ENCODE measurements at regions not wholly inside any gene's neighbourhood (a gene's known extent, or its start where the extent isn't known, plus 50 kb on each side); places are given as distances from the start of the nearest gene placed in this dataset.

DNA sequence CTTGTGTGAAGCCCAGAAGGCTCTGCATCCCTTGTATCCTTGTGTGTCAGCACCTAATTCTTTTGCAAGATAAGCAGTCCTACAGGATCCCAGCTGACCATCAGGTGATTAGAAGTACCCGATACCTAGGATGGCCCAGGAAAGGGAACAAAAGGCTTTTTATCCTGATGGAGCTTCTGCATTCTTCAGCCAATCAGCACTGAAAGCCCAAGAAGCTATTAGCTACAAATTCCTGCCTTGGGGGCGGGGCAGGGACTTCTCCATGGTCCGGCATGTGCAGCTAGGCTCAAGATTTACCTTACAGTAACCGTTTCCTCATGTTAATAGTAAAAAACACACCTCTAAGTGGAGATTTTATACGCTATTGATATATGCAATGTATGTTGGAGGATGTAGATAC lies 264.6 kb upstream of the THUMPD2 start:
- no peaks in the 10 kb centered on the region for H3K27me3 ChIP-seq (replicated peaks)
- no peak overlapping the region for H3K27ac ChIP-seq
- H3K36me3 ChIP-seq: no peaks in the 10 kb centered on the region
- H3K4me1 ChIP-seq (replicated peaks): no peaks in the 10 kb centered on the region
- H3K4me3 ChIP-seq: no peak overlapping the region
- H3K9me3 ChIP-seq (replicated peaks): no peaks in the 10 kb centered on the region
- no peak for DNase-seq (ENCODE audit: low read depth in 1 of 2, low spot score in 2 of 2)

DNA sequence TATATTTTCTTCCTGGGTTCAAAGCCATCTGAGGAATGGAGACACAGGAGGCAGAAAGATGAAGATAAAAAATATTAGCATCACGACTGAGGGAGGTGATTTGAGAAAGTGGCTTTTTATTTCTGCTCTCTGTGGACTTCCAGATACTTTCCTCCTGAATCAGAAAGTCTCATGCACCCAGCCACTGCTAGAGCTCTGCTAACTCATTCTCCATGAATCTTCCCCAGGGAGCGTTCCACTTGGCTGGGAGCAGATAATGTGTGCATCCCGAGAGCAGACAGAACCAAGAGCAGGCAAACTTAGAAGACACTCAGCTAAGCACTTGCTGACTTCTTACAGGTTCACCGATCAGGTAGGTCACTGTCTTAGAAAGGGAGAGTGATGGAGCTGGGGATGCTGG lies 264.1 kb upstream of the THUMPD2 start:
- Histone ChIP-seq H3K9me3 (replicated peaks) (no peaks in the 10 kb centered on the region), H3K36me3 (no peaks in the 10 kb centered on the region), H3K4me1 (replicated peaks) (no peaks in the 10 kb centered on the region), H3K27ac (no peak overlapping the region), H3K27me3 (replicated peaks) (no peaks in the 10 kb centered on the region), H3K4me3 (no peak overlapping the region)
- DNase-seq (ENCODE audit: low read depth in 1 of 2, low spot score in 2 of 2): no peak

DNA sequence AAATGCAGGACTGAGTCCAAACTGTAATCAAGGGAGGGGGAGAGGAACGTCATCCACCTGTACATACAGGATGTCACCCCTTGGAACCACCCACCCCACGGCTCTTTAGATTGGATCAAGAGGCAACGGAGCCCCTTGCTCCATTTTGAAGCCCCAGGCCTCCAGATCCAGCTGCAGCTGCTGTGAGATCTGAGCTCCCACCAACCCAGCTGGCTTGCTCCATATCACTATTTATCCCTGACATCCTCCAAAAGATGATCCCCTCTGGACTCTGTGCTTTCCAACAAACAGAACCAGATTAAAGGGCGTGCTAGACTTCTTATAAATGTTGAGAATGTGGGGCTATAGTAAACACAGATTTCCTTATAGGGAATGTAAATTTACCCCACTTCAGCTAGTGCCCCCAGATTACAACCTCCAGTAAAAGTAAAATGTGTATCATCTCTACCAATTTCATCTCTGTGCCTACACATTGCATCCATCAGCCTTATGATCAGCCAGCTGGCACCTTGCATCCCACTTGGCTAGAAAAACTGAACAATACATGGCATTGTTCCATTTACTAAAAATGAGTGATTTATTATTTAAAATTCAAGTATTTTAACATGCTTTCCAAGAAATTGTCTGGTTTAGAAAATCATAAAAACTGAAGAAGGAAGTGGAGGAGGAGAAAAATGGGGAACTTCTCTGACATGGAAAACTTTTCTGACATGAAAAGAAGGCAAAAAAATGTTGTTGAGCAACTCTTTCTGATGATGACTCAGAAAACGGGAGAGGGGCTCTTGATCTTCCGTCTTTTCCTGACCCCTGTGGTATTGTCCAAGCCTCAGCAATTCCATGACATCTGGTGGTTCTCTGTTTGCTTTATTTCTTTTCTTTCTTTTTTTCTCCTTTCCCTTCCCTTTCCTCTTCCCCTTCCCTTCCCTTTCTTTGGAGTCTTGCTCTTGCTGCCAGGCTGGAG lies 262.6 kb upstream of the THUMPD2 start:
- no peaks in the 10 kb centered on the region for H3K9me3 ChIP-seq (replicated peaks)
- no peak overlapping the region for H3K4me3 ChIP-seq
- no peaks in the 10 kb centered on the region for H3K4me1 ChIP-seq (replicated peaks)
- no peak overlapping the region for H3K27ac ChIP-seq
- H3K36me3 ChIP-seq: no peaks in the 10 kb centered on the region
- no peak for DNase-seq (ENCODE audit: low read depth in 1 of 2, low spot score in 2 of 2)
- H3K27me3 ChIP-seq (replicated peaks): no peaks in the 10 kb centered on the region

DNA sequence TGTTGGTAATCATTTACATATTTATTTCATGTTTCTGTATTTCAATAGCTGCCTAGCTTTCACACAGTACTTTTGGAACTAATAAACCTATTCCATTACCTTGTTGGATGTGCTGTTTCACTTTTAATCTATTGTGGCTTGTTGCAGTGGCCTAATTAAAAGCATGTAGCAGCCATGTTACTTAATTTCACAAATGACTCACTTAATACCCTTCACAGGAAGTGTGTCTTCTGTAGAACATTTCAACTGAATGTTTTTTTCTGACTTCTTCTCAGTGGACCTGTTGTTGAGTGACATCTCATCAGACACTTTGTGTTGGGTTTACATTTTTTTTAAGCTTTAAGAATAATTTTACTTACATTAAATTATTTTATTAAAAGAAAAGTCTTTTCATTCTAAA lies 260.5 kb upstream of the THUMPD2 start:
- DNase-seq (ENCODE audit: low read depth in 1 of 2, low spot score in 2 of 2): no peak
- no peaks in the 10 kb centered on the region for H3K4me1 ChIP-seq (replicated peaks)

DNA sequence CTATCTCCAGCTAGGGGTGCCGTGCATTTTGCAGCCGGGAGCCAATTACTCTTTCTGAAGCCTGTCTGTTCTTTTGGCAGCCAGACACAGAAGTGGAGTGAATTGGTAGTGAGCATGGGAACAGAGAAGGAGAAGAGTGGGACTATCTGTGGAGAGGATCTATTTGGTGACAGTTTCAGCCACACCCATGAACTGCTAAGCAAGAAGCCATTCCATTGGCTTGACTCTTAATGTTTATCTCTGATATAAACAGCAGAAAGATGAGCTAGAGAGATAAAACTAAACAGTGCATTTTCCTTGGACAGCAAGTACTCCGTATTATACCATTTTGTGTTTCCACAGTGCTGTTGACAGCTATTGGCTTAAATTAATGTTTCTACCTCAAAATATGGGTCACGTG lies 259.6 kb upstream of the THUMPD2 start:
- H3K9me3 ChIP-seq (replicated peaks): peaks cover 6% of the 10 kb centered on the region; the same call in 1 of the 2 replicates
- no peaks in the 10 kb centered on the region for H3K27me3 ChIP-seq (replicated peaks)
- no peak overlapping the region for H3K4me3 ChIP-seq
- peaks cover under 1% of the 10 kb centered on the region; the same call in 1 of the 2 replicates for H3K4me1 ChIP-seq (replicated peaks)
- H3K27ac ChIP-seq: no peak overlapping the region
- no peaks in the 10 kb centered on the region for H3K36me3 ChIP-seq
- no peak for DNase-seq (ENCODE audit: low read depth in 1 of 2, low spot score in 2 of 2)

More for the DNA sequence above, 260.5 kb upstream of the THUMPD2 start:
- Histone ChIP-seq H3K27ac (no peak overlapping the region), H3K27me3 (replicated peaks) (no peaks in the 10 kb centered on the region), H3K4me3 (no peak overlapping the region), H3K36me3 (no peaks in the 10 kb centered on the region), H3K9me3 (replicated peaks) (no peaks in the 10 kb centered on the region)

DNA sequence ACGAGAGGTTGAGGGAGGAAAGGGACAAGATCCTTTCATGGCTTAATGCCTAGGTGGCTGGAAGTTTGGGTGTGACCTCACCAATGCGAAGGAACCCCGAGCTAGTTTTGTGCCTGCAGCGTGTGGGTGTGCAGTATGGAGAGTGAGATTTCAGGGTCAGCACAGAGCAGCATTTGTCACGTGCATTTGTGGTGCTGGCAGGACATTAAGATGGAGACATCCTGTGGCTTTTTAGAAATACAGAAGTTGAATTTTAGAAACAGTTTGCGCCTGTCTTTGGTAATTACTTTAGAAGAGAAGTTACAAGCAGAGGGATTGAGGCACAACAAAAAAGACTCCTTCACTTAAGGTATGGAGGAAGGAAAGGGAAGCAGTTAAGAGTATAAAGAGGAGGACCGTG lies 258.2 kb upstream of the THUMPD2 start:
- Histone ChIP-seq H3K4me1 (replicated peaks) (peaks cover 12% of the 10 kb centered on the region; the same call in 1 of the 2 replicates), H3K4me3 (no peak overlapping the region), H3K27ac (no peak overlapping the region), H3K9me3 (replicated peaks) (peaks cover 7% of the 10 kb centered on the region; the same call in 1 of the 2 replicates), H3K27me3 (replicated peaks) (no peaks in the 10 kb centered on the region), H3K36me3 (no peaks in the 10 kb centered on the region)
- no peak for DNase-seq (ENCODE audit: low read depth in 1 of 2, low spot score in 2 of 2)

DNA sequence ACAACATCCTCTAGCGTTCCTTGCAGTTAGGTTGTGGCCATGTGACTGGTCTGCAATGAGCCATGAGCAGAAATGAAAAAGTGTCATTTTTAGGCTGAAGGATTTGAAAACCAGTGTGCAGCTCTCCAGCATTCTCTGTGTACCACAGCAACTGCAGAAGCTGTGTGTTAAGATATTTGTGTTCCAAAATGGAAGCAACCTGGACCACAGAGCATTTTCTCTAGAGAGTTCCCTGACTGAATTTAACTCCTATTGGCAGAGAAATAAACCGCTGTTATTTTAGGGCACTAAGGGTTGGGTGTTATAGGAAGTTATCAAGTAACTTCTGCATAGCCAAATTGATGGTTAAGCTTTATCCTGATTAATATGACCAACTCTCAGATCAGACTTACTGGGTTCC lies 257.2 kb upstream of the THUMPD2 start:
- Histone ChIP-seq H3K4me1 (replicated peaks) (peaks cover 12% of the 10 kb centered on the region; the same call in 1 of the 2 replicates), H3K4me3 (no peak overlapping the region)
- DNase-seq (ENCODE audit: low read depth in 1 of 2, low spot score in 2 of 2): no peak

DNA sequence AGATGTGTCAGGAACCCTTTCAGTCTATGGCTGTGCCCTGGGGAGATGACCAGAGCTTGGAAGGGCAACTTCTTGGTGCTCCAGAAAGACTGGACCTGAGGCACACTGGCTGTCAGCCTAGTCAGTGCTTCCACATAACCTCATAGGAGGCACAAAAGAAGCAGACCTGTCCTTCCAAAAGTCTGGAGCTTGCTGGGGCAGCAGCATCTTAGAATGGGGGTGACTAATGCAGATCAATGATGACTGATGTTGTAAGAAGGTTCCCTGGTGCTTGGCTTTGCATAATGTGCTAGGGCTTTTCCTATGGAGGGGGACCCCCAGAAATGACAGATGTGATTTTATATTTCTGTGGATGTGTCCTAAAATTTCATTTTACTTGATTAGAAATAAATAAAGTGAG lies 255.7 kb upstream of the THUMPD2 start:
- DNase-seq (ENCODE audit: low read depth in 1 of 2, low spot score in 2 of 2): no peak
- H3K4me1 ChIP-seq (replicated peaks): peaks cover 12% of the 10 kb centered on the region; the same call in 1 of the 2 replicates
- H3K9me3 ChIP-seq (replicated peaks): peaks cover 7% of the 10 kb centered on the region; the same call in 1 of the 2 replicates
- H3K4me3 ChIP-seq: no peak overlapping the region
- no peaks in the 10 kb centered on the region for H3K27me3 ChIP-seq (replicated peaks)
- no peaks in the 10 kb centered on the region for H3K36me3 ChIP-seq
- H3K27ac ChIP-seq: no peak overlapping the region

More for the DNA sequence above, 257.2 kb upstream of the THUMPD2 start:
- Histone ChIP-seq H3K36me3 (no peaks in the 10 kb centered on the region), H3K9me3 (replicated peaks) (peaks cover 7% of the 10 kb centered on the region; the same call in 1 of the 2 replicates), H3K27ac (no peak overlapping the region), H3K27me3 (replicated peaks) (no peaks in the 10 kb centered on the region)

DNA sequence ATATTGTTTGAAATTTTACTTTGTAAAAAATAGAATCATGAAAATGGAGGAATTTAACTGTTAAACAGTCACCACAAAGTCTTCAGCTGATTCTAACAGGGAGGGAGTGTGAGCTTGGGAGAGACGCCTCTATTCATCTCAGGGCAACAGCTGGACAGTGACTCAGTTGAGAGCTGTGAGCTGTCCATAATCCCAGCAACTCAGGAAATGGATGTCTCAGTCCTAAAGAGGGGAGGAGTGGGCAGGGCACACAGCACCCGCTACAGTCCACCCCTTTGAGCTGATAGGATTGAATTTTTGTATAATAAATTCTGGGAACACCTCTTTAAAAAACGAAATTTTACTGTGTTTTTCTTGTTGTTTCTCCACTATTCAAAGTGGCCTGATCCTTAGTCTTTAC lies 255.1 kb upstream of the THUMPD2 start:
- Histone ChIP-seq H3K27me3 (replicated peaks) (no peaks in the 10 kb centered on the region), H3K4me3 (no peak overlapping the region), H3K4me1 (replicated peaks) (peaks cover 12% of the 10 kb centered on the region; the same call in 1 of the 2 replicates), H3K9me3 (replicated peaks) (peaks cover 7% of the 10 kb centered on the region; the same call in 1 of the 2 replicates), H3K36me3 (no peaks in the 10 kb centered on the region), H3K27ac (no peak overlapping the region)
- DNase-seq (ENCODE audit: low read depth in 1 of 2, low spot score in 2 of 2): no peak

DNA sequence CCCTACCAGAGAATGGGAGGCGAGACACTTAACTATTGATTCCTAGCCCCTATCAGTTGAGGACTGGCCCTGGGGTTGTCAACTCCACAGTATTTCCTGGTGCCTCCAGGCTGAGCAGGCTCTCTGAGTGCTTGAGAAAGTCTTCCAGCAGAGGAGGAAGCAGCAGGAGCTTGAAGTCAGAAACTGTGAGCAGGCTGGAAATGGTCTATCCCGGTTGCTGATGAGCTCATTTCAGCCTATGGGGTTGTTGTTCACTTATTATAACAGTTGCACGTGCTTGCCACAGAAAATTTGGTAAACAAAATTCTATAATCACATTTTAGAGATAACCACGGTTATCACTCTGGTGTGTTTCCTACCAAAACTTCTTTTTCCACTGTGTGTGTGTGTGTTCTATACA lies 254.7 kb upstream of the THUMPD2 start:
- no peak for DNase-seq (ENCODE audit: low read depth in 1 of 2, low spot score in 2 of 2)
- Histone ChIP-seq H3K36me3 (no peaks in the 10 kb centered on the region), H3K27me3 (replicated peaks) (no peaks in the 10 kb centered on the region), H3K4me1 (replicated peaks) (peaks cover 12% of the 10 kb centered on the region; the same call in 1 of the 2 replicates), H3K9me3 (replicated peaks) (peaks cover 7% of the 10 kb centered on the region; the same call in 1 of the 2 replicates), H3K27ac (no peak overlapping the region), H3K4me3 (no peak overlapping the region)

DNA sequence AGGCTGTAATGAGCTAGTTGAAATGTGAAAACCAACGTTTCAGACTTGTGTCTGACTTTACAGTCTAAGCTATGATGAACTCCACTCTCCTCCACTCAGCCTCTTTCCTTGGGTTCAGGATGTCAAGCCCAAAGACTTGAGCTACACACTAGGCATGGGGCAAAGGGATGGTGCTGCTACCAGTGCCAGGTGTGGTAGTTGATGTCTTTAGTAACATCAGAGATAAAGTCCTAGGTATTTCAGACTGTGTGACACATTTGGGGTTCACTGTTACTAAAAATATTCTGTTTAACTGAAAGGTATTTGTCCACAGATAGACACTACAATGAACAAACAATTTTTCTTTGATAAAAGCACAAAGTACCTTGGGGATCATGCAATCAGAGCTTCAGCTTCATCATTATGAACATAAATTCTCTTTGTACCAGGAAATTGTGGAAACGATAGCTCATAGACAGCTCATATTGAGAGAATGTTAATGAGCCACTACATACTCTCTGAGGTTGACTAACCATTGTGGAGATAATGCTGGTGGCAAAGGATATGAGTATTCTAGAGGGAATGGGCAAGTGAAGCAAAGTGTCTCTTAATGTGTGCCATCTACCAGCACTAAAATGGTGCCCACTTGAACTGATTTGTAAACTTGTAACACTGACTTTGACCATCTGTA lies 253.7 kb upstream of the THUMPD2 start:
- no peaks in the 10 kb centered on the region for H3K27me3 ChIP-seq (replicated peaks)
- no peaks in the 10 kb centered on the region for H3K36me3 ChIP-seq
- H3K27ac ChIP-seq: 0 out of 2 replicates have a peak overlapping the region, but pooled peaks have one; percentile 10
- H3K9me3 ChIP-seq (replicated peaks): peaks cover 7% of the 10 kb centered on the region; the same call in 1 of the 2 replicates
- DNase-seq (ENCODE audit: low read depth in 1 of 2, low spot score in 2 of 2): no peak
- peaks cover 12% of the 10 kb centered on the region; the same call in 1 of the 2 replicates for H3K4me1 ChIP-seq (replicated peaks)
- no peak overlapping the region for H3K4me3 ChIP-seq

DNA sequence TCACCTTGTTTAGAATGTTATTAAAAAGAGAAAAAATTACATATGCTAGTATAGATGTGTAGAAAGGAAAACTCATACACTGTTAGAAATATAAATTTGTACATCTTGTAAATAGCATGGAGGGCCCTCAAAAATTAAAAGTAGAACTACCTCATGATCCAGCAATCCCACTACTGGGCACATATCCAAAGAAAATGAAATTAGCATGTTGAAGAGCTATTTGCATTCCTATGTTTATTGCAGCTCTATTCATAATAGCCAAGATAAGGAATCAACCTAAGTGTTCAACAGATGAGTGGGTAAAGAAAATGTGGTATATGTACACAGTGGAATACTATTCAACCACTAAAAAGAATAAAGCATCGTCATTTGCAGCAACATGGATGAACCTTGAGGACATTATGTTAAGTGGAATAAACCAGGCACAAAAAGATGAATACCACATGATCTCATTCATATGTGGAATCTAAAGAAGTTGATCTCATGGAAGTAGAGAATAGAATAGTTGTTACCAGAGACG lies 251.5 kb upstream of the THUMPD2 start:
- Histone ChIP-seq H3K9me3 (replicated peaks) (peaks cover 7% of the 10 kb centered on the region; the same call in 1 of the 2 replicates), H3K36me3 (no peaks in the 10 kb centered on the region), H3K4me1 (replicated peaks) (peaks cover 12% of the 10 kb centered on the region; the same call in 1 of the 2 replicates), H3K27me3 (replicated peaks) (no peaks in the 10 kb centered on the region), H3K4me3 (no peak overlapping the region), H3K27ac (no peak overlapping the region)
- DNase-seq (ENCODE audit: low read depth in 1 of 2, low spot score in 2 of 2): no peak

DNA sequence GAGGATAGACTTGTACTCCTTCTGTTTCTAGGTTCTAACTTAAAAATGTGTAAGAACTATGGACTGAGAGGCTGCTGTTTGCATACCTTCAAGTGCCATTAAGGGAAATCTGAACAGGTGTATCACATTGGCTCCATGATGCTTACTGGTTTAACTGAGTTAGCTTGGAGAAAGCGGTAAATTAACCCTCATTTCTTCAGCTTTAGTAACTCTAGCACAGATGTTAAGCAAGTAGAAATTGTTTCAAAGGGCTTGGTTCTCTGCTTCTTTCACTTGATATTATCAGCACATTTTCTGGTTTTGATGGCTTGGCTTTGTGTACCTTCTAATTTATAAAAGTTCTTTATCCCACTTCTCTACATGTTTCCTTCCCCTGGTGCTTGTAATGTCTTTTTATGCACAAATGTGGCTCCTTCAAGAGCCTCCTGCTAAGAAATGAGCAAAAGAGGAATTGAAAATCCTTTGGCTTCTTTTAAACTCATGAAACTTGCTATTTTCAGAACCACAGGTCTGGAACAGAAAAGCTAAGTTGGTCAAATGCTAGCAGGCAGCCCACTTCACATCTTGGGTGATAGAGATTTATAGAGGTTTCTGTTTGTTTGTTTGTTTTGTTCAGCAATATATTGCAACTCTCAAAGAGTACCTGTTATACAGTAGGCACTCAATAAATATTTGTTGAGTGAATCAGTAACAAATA lies 249.9 kb upstream of the THUMPD2 start:
- H3K4me3 ChIP-seq: no peak overlapping the region
- H3K36me3 ChIP-seq: no peaks in the 10 kb centered on the region
- H3K27me3 ChIP-seq (replicated peaks): no peaks in the 10 kb centered on the region
- H3K4me1 ChIP-seq (replicated peaks): peaks cover 12% of the 10 kb centered on the region; the same call in 1 of the 2 replicates
- no peak for DNase-seq (ENCODE audit: low read depth in 1 of 2, low spot score in 2 of 2)
- peaks cover 4% of the 10 kb centered on the region; the same call in 1 of the 2 replicates for H3K9me3 ChIP-seq (replicated peaks)
- H3K27ac ChIP-seq: no peak overlapping the region
